ENCODE measurements at regions not wholly inside any gene's neighbourhood (a gene's known extent, or its start where the extent isn't known, plus 50 kb on each side); places are given as distances from the start of the nearest gene placed in this dataset.

DNA sequence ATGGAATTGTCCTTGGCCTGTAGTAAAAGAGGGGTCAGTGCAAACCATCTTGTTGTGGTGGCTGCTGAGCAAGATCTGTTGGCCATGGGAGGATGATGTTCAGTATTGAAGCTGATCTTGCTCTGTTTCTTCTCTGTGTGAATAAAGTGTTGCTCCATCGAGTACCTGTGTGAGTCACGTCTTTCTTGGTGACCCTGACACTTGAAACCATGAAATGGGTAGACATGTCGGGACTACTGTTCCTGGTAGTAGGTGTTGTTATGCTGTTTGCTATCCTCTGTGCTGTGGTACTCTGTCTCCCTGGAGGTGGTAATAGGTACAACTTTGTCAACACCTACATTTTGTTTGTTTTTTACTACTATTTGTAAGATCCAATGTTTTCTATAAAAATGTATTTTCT is 330.6 kb downstream of the MDFIC start:
- TF ChIP-seq ZC3H10 (CRISPR knock-in tag; IDR thresholded peaks at IDR 0.05) (no peak), BACH2 (CRISPR knock-in tag; IDR thresholded peaks at IDR 0.05; ENCODE audit: borderline replicate concordance) (no peak), ZNF8 (CRISPR knock-in tag; IDR thresholded peaks at IDR 0.05) (no peak), PPARA (CRISPR knock-in tag; IDR thresholded peaks at IDR 0.05; ENCODE audit: borderline replicate concordance) (no peak), ZFP30 (CRISPR knock-in tag; IDR thresholded peaks at IDR 0.05) (no peak)
- TF ChIP-seq, protein P1, sequence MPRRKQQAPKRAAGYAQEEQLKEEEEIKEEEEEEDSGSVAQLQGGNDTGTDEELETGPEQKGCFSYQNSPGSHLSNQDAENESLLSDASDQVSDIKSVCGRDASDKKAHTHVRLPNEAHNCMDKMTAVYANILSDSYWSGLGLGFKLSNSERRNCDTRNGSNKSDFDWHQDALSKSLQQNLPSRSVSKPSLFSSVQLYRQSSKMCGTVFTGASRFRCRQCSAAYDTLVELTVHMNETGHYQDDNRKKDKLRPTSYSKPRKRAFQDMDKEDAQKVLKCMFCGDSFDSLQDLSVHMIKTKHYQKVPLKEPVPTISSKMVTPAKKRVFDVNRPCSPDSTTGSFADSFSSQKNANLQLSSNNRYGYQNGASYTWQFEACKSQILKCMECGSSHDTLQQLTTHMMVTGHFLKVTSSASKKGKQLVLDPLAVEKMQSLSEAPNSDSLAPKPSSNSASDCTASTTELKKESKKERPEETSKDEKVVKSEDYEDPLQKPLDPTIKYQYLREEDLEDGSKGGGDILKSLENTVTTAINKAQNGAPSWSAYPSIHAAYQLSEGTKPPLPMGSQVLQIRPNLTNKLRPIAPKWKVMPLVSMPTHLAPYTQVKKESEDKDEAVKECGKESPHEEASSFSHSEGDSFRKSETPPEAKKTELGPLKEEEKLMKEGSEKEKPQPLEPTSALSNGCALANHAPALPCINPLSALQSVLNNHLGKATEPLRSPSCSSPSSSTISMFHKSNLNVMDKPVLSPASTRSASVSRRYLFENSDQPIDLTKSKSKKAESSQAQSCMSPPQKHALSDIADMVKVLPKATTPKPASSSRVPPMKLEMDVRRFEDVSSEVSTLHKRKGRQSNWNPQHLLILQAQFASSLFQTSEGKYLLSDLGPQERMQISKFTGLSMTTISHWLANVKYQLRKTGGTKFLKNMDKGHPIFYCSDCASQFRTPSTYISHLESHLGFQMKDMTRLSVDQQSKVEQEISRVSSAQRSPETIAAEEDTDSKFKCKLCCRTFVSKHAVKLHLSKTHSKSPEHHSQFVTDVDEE (CRISPR knock-in tag; IDR thresholded peaks at IDR 0.05) = no peak
- ATAC-seq = no peak

DNA sequence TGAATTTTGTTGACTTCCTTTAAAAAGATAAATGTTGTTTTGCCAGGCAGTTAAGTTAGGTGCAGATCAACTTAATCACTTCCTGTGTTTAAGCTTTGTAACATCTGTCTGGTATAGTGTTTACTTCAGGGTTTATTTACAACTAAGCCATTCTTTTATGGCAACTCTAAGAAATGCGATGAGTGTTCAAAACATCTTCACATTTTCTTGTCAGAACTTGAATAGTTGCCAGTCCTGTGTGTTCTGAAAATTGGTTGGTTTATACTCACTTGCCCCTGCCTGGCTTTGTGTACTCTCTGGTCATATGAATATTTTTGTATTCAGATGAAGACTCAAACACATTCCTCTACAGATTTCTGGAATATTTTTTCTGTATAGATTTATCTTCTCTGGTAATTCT is 327.2 kb downstream of the MDFIC start:
- no peak for ATAC-seq
- TF ChIP-seq, protein P2, sequence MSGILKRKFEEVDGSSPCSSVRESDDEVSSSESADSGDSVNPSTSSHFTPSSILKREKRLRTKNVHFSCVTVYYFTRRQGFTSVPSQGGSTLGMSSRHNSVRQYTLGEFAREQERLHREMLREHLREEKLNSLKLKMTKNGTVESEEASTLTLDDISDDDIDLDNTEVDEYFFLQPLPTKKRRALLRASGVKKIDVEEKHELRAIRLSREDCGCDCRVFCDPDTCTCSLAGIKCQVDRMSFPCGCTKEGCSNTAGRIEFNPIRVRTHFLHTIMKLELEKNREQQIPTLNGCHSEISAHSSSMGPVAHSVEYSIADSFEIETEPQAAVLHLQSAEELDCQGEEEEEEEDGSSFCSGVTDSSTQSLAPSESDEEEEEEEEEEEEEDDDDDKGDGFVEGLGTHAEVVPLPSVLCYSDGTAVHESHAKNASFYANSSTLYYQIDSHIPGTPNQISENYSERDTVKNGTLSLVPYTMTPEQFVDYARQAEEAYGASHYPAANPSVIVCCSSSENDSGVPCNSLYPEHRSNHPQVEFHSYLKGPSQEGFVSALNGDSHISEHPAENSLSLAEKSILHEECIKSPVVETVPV (CRISPR knock-in tag; IDR thresholded peaks at IDR 0.05) = no peak
- TF ChIP-seq ZFP3 (CRISPR knock-in tag; IDR thresholded peaks at IDR 0.05) (no peak), ZC3H10 (CRISPR knock-in tag; IDR thresholded peaks at IDR 0.05) (no peak), ZNF565 (CRISPR knock-in tag; conservative IDR thresholded peaks at IDR 0.05; ENCODE audit: low read depth) (no peak), GLIS3 (CRISPR knock-in tag; IDR thresholded peaks at IDR 0.05) (no peak), ARNTL (CRISPR knock-in tag; IDR thresholded peaks at IDR 0.05; ENCODE audit: borderline replicate concordance, low read depth) (no peak), PPARA (CRISPR knock-in tag; IDR thresholded peaks at IDR 0.05; ENCODE audit: borderline replicate concordance) (no peak), ZNF70 (CRISPR knock-in tag; IDR thresholded peaks at IDR 0.05) (no peak), ESRRG (CRISPR knock-in tag; IDR thresholded peaks at IDR 0.05) (no peak), TCF4 (CRISPR knock-in tag; IDR thresholded peaks at IDR 0.05; ENCODE audit: borderline replicate concordance) (no peak), SNAI2 (CRISPR knock-in tag; IDR thresholded peaks at IDR 0.05) (no peak), ZNF8 (CRISPR knock-in tag; IDR thresholded peaks at IDR 0.05) (no peak), BACH2 (CRISPR knock-in tag; IDR thresholded peaks at IDR 0.05; ENCODE audit: borderline replicate concordance) (no peak)

DNA sequence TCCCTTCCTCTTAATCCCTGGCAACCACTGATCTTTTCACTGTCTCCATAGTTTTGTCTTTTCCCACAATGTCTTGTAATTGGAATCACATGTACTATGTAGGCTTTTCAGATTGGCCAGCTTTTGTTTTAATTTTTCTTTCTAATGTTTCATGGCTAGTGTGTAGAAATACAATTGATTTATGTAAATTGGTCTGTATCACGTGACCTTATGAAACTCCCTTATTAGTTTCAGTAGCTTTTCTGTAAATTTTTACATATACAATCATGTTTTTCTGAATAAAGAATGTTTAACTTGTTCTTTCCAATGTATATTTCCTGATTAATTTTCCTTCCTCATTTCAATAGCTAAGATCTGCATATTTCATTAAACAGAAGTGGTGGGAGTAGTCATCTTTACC is 319.3 kb downstream of the MDFIC start:
- no peak for ATAC-seq
- TF ChIP-seq OSR1 (CRISPR knock-in tag; IDR thresholded peaks at IDR 0.05) = no peak
- TF ChIP-seq GLIS3 (CRISPR knock-in tag; IDR thresholded peaks at IDR 0.05) = no peak
- no peak for TF ChIP-seq TCF4 (CRISPR knock-in tag; IDR thresholded peaks at IDR 0.05; ENCODE audit: borderline replicate concordance)
- TF ChIP-seq SNAI2 (CRISPR knock-in tag; IDR thresholded peaks at IDR 0.05) = no peak
- TF ChIP-seq ESRRG (CRISPR knock-in tag; IDR thresholded peaks at IDR 0.05) = no peak
- TF ChIP-seq ZNF70 (CRISPR knock-in tag; IDR thresholded peaks at IDR 0.05) = no peak
- no peak for TF ChIP-seq ZFP3 (CRISPR knock-in tag; IDR thresholded peaks at IDR 0.05)
- TF ChIP-seq BACH2 (CRISPR knock-in tag; IDR thresholded peaks at IDR 0.05; ENCODE audit: borderline replicate concordance) = no peak
- TF ChIP-seq, protein P3, sequence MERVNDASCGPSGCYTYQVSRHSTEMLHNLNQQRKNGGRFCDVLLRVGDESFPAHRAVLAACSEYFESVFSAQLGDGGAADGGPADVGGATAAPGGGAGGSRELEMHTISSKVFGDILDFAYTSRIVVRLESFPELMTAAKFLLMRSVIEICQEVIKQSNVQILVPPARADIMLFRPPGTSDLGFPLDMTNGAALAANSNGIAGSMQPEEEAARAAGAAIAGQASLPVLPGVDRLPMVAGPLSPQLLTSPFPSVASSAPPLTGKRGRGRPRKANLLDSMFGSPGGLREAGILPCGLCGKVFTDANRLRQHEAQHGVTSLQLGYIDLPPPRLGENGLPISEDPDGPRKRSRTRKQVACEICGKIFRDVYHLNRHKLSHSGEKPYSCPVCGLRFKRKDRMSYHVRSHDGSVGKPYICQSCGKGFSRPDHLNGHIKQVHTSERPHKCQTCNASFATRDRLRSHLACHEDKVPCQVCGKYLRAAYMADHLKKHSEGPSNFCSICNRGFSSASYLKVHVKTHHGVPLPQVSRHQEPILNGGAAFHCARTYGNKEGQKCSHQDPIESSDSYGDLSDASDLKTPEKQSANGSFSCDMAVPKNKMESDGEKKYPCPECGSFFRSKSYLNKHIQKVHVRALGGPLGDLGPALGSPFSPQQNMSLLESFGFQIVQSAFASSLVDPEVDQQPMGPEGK (CRISPR knock-in tag; IDR thresholded peaks at IDR 0.05; ENCODE audit: borderline replicate concordance) = no peak
- TF ChIP-seq CSDC2 (CRISPR knock-in tag; IDR thresholded peaks at IDR 0.05) = no peak
- TF ChIP-seq, protein P4, sequence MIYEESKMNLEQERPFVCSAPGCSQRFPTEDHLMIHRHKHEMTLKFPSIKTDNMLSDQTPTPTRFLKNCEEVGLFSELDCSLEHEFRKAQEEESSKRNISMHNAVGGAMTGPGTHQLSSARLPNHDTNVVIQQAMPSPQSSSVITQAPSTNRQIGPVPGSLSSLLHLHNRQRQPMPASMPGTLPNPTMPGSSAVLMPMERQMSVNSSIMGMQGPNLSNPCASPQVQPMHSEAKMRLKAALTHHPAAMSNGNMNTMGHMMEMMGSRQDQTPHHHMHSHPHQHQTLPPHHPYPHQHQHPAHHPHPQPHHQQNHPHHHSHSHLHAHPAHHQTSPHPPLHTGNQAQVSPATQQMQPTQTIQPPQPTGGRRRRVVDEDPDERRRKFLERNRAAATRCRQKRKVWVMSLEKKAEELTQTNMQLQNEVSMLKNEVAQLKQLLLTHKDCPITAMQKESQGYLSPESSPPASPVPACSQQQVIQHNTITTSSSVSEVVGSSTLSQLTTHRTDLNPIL (CRISPR knock-in tag; IDR thresholded peaks at IDR 0.05; ENCODE audit: low read depth) = no peak
- no peak for TF ChIP-seq ZNF8 (CRISPR knock-in tag; IDR thresholded peaks at IDR 0.05)

DNA sequence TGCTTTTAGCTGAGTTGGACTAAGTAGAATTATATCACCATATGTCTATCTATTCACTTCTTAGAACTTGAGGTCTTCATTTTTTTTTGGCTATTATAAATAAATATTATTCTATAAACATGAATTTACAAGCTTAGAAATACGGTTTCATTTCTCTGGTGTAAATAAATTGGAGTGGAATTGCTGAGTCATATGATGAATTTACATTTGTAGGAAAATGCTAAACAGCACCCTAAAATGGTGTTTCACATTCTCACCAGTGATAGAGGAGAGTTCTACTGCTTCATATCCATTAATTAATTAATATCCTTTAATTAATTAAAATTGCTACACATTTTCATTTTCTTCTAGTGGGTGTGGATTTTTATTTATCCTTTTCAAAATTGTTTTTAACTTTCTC is 318.3 kb downstream of the MDFIC start:
- no peak for ATAC-seq

More for the DNA sequence above, 318.3 kb downstream of the MDFIC start:
- TF ChIP-seq, protein P3 (CRISPR knock-in tag; IDR thresholded peaks at IDR 0.05; ENCODE audit: borderline replicate concordance) = no peak
- TF ChIP-seq GLIS3 (CRISPR knock-in tag; IDR thresholded peaks at IDR 0.05) = no peak
- no peak for TF ChIP-seq ZNF70 (CRISPR knock-in tag; IDR thresholded peaks at IDR 0.05)
- TF ChIP-seq ESRRG (CRISPR knock-in tag; IDR thresholded peaks at IDR 0.05) = no peak
- no peak for TF ChIP-seq OSR1 (CRISPR knock-in tag; IDR thresholded peaks at IDR 0.05)
- TF ChIP-seq RARB (CRISPR knock-in tag; IDR thresholded peaks at IDR 0.05) = no peak
- TF ChIP-seq, protein P2 (CRISPR knock-in tag; IDR thresholded peaks at IDR 0.05) = no peak
- TF ChIP-seq ARNTL (CRISPR knock-in tag; IDR thresholded peaks at IDR 0.05; ENCODE audit: borderline replicate concordance, low read depth) = no peak
- TF ChIP-seq BACH2 (CRISPR knock-in tag; IDR thresholded peaks at IDR 0.05; ENCODE audit: borderline replicate concordance) = no peak
- TF ChIP-seq ZFP30 (CRISPR knock-in tag; IDR thresholded peaks at IDR 0.05) = no peak
- no peak for TF ChIP-seq ZFP3 (CRISPR knock-in tag; IDR thresholded peaks at IDR 0.05)

Data from SK-N-SH treated with all-trans-retinoic acid at 6 μM for 48 hours (cell line).